Skin epidermis (tissue), 12 donors: ENCODE measurements at regions not wholly inside any gene's neighbourhood (a gene's known extent, or its start where the extent isn't known, plus 50 kb on each side); places are given as distances from the start of the nearest gene placed in this dataset.

Experiments used
- H3K27ac ChIP-seq, 21 experiments: fragments of 200-600 bp; sonication (generic) in 11 of 21; one replicate each; pipeline ENCODE4 v1.5.0; 2020; ENCODE audit warnings: mild to moderate bottlenecking in 3 of 21, inconsistent platforms in 2 of 21, moderate library complexity in 2 of 21
- H3K4me3 ChIP-seq, 7 experiments: fragments of 200-600 bp; sonication (generic) in 2 of 7; one replicate each; pipeline ENCODE4 v1.5.0; 2020; ENCODE audit warnings: inconsistent platforms in 2 of 7, mild to moderate bottlenecking in 2 of 7, moderate library complexity in 1 of 7

DNA sequence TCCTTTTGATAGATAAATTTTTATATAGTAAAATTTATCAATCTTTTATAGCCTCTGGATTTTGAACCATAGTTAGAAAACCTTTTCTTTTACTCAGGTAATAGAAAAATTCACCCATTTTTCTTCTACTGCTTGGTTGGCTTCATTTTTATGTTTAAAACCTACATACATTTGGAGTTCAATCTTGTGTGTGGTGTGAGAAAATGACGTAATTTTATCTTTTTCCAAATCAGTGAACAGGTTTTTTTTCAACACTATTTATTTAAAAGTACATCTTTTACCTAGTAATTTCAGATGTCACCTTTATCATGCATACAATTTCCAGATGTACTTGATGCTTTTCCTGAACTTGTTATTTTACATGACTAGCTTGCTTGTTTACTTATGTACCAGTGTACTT lies 200.2 kb downstream of the TRIM36 start:
- no peak overlapping the region for H3K27ac ChIP-seq
- H3K4me3 ChIP-seq, result no peak overlapping the region

GRCh38 chr5:114957384-114957783 lies 212.3 kb downstream of the TRIM36 start:
- Histone ChIP-seq H3K27ac (no peak overlapping the region), H3K4me3 (no peak overlapping the region)

DNA sequence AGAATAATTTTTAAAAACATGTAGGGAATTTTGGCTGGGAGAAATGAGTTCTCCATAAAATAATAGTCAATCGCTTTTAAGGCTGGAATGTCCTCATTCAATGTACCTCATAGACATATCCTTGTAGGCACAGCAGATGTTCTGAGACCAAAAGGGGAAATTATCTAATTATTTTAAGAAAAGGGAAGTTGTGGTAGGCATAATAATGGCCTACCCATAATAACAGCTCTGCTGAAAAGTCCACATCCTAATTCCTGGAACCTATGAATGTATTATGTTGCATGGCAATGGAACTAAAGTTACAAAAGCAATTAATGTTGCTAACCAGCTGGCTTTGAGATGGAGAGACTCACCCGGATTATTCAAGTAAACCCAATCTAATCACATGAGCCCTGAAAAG lies 216.1 kb downstream of the TRIM36 start:
- H3K27ac ChIP-seq, result no peak overlapping the region
- H3K4me3 ChIP-seq, result no peak overlapping the region

DNA sequence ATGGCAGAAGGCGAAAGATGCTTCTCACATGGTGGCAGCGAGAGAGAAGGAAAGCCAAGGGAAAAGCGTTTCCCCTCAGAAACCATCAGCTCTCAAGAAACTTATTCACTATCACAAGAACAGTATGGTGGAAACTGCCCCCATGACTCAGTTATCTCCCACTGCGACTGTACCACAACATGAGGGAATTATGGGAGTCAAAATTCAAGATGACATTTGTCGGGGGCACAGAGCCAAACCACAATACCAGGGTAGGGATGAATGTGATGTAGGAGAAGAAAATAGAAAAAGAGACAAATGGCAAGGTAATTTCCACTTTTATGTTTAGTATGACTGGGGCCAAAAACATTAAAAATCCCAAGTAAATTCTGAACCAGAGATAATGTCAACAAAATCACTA lies 216.8 kb downstream of the TRIM36 start:
- Histone ChIP-seq H3K4me3 (no peak overlapping the region), H3K27ac (no peak overlapping the region)

GRCh38 chr5:114949756-114950155 lies 220.0 kb downstream of the TRIM36 start:
- H3K27ac ChIP-seq, result no peak overlapping the region

DNA sequence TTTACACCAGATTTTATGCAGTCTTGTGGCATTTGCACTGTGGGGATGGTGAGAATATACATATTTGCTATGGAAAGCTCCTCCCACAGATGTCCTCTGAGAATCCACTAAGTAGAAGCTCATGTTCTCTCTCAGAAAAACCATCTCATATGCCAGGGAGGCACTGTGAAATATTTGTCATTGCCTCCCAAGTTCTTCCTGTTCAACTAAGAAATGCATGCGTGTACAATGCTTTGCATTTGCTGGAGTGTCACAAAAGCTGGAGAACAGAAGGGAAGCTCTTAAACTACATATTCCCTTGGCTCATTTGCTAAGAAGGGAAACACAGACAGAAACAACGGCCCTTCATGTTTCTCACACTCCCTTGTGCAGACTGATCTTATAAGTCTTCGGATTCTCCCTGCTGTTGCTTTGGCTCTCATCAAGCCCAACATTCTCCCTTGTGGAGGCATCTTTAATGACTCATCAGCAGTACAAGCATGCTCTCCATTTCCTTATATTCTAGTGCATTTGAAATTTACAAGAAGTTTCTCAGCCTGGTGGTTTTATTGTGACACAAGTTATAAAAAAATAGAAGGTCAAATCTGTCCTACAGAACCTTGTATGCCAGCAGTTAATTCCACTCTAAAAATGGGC lies 220.6 kb downstream of the TRIM36 start:
- no peak overlapping the region for H3K4me3 ChIP-seq
- no peak overlapping the region for H3K27ac ChIP-seq

More at GRCh38 chr5:114949756-114950155, 220.0 kb downstream of the TRIM36 start:
- H3K4me3 ChIP-seq, result no peak overlapping the region

GRCh38 chr5:114948363-114948762 lies 221.3 kb downstream of the TRIM36 start:
- H3K4me3 ChIP-seq, result no peak overlapping the region
- H3K27ac ChIP-seq, result peak overlapping the region in 1 of 21 experiments; percentile 17

- no peak overlapping the region for H3K27ac ChIP-seq
- no peak overlapping the region for H3K4me3 ChIP-seq
Measured at GRCh38 chr5:114940709-114941108, 229.0 kb downstream of the TRIM36 start.

GRCh38 chr5:114935490-114935889 lies 234.2 kb downstream of the TRIM36 start:
- Histone ChIP-seq H3K4me3 (no peak overlapping the region), H3K27ac (no peak overlapping the region)

GRCh38 chr5:114928644-114929462 lies 240.9 kb downstream of the TRIM36 start:
- H3K27ac ChIP-seq, result no peak overlapping the region
- H3K4me3 ChIP-seq, result no peak overlapping the region

GRCh38 chr5:114924769-114925168 lies 244.9 kb downstream of the TRIM36 start:
- no peak overlapping the region for H3K4me3 ChIP-seq

GRCh38 chr5:114912189-114912920 lies 257.4 kb downstream of the TRIM36 start:
- H3K4me3 ChIP-seq, result no peak overlapping the region
- no peak overlapping the region for H3K27ac ChIP-seq

More at GRCh38 chr5:114924769-114925168, 244.9 kb downstream of the TRIM36 start:
- H3K27ac ChIP-seq, result no peak overlapping the region

- H3K4me3 ChIP-seq, result no peak overlapping the region
- H3K27ac ChIP-seq, result no peak overlapping the region
Measured at GRCh38 chr5:114910727-114911126, 259.0 kb downstream of the TRIM36 start.

DNA sequence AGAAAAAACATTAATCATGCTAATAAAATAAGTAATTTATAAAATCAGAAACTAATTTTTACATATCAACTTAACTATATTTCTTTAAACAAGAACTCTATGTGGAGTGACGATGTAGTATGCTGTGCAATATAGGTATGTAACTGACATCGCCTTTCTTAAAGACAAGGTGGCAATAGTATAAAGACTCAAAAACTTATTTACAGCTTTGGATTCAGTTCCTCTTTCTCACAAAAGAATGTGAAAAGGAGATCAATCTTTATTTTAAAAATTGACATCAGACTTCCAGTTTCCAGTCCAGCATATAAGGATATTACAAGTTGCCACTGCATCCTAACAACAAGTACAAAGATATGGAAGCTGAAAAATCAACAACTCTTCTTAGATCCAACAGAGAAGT lies 260.3 kb downstream of the TRIM36 start:
- Histone ChIP-seq H3K4me3 (no peak overlapping the region), H3K27ac (no peak overlapping the region)

DNA sequence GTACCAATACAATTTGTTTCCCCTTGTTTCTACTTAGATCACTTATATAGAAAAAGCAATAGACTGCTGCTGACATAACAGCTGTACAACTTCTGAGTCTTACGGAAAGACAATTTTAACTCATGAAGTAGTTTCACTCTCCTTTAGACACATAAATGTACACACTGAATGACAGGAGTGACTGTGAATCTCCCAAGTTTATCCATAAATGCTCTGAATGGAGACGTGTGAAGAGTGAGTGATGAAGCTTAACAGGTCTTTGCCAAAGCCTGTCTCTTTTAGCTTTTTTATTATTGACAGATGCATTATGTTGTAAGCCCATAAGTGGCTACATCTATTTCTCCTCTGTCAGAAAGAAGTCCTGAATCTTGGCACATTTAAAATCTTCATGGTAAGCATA lies 265.9 kb downstream of the TRIM36 start:
- no peak overlapping the region for H3K27ac ChIP-seq
- no peak overlapping the region for H3K4me3 ChIP-seq

GRCh38 chr5:114898602-114899001 lies 271.1 kb downstream of the TRIM36 start:
- Histone ChIP-seq H3K4me3 (no peak overlapping the region), H3K27ac (no peak overlapping the region)

- H3K4me3 ChIP-seq, result no peak overlapping the region
Measured at GRCh38 chr5:114883675-114884074, 286.0 kb downstream of the TRIM36 start.

DNA sequence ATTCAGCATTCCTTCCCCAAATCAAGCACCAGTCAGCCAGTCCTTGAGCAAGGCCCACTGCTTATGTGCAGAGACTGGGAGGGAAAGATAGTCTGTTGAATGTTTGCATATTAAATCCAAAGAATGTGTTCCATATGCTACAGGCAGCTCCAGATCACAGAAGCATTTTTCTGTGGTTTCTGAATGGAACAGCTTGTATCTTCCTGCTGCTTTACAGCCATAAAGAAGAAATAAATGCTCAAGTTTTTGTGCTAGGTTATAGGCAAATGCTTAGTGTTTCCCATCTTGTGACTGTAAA lies 310.3 kb downstream of the TRIM36 start:
- Histone ChIP-seq H3K4me3 (no peak overlapping the region), H3K27ac (no peak overlapping the region)

More at GRCh38 chr5:114883675-114884074, 286.0 kb downstream of the TRIM36 start:
- no peak overlapping the region for H3K27ac ChIP-seq

- Histone ChIP-seq H3K4me3 (no peak overlapping the region), H3K27ac (no peak overlapping the region)
Measured at GRCh38 chr5:114858665-114859437, 310.9 kb downstream of the TRIM36 start.

DNA sequence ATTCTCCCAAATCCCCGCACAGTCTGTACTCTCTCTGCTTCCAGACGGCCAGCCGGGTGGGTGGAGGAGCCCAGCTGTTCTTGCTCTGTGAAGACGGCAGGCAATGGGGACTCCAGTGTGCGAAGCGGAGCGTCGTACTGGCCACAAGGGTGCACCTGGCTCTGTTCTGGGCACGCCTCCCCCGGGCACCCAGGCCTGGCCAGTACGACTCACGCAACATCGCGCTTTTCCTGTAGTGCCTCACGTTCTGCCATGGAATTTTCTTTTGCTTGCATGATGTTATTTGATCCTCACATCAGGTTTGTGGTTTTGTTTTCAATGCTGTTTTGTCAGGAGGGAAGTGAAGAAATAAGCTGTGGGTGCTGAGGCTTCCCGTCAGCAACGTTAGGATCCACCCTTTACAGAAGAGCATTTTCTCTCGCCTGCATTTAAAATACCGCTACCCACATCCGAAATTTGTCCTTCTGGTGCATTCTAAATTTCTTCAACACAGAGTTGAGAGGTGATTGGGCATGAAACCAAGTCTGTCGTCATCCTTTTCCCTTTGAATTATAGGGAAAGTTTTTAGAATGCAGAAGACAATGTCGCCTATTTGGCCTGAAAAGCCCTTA lies 311.7 kb downstream of the TRIM36 start:
- Histone ChIP-seq H3K4me3 (no peak overlapping the region), H3K27ac (no peak overlapping the region)
